ENCODE measurements at regions not wholly inside any gene's neighbourhood (a gene's known extent, or its start where the extent isn't known, plus 50 kb on each side); places are given as distances from the start of the nearest gene placed in this dataset.

- no peak for ATAC-seq
- DNase-seq (ENCODE audit: low spot score) = no peak
- Mint-ChIP-seq H3K9me3 (peaks cover 9% of the 10 kb centered on the region; the same call in 1 of the 2 replicates), H3K4me3 (no peak overlapping the region), H3K27ac (no peak overlapping the region), H3K27me3 (ENCODE audit: low read depth) (no peaks in the 10 kb centered on the region; the same call in 1 of the 2 replicates), H3K36me3 (peaks cover 2% of the 10 kb centered on the region; the same call in 1 of the 2 replicates), H3K4me1 (peaks cover 31% of the 10 kb centered on the region)
- TF ChIP-seq AR (CRISPR knock-in tag; IDR thresholded peaks at IDR 0.05) (no peak), HMGXB4 (CRISPR knock-in tag; IDR thresholded peaks at IDR 0.05) (no peak), TCF7 (CRISPR knock-in tag; IDR thresholded peaks at IDR 0.05; ENCODE audit: low read depth) (no peak), STAT6 (CRISPR knock-in tag; conservative IDR thresholded peaks at IDR 0.05; ENCODE audit: low read depth) (no peak), IRF2 (CRISPR knock-in tag; IDR thresholded peaks at IDR 0.05; ENCODE audit: borderline replicate concordance, low read depth) (no peak), SMAD4 (CRISPR knock-in tag; IDR thresholded peaks at IDR 0.05) (no peak), NFYB (CRISPR knock-in tag; conservative IDR thresholded peaks at IDR 0.05; ENCODE audit: low read depth) (no peak), GABPB1 (CRISPR knock-in tag; IDR thresholded peaks at IDR 0.05) (no peak), ZBTB43 (CRISPR knock-in tag; IDR thresholded peaks at IDR 0.05) (no peak), PRRX2 (CRISPR knock-in tag; IDR thresholded peaks at IDR 0.05) (no peak), CBFB (CRISPR knock-in tag; IDR thresholded peaks at IDR 0.05; ENCODE audit: low read depth) (no peak), MAX (CRISPR knock-in tag; IDR thresholded peaks at IDR 0.05) (no peak), FOXP1 (CRISPR knock-in tag; IDR thresholded peaks at IDR 0.05; ENCODE audit: borderline replicate concordance) (no peak), KAT7 (CRISPR knock-in tag; IDR thresholded peaks at IDR 0.05; ENCODE audit: borderline replicate concordance) (no peak), AFF4 (CRISPR knock-in tag; IDR thresholded peaks at IDR 0.05; ENCODE audit: borderline replicate concordance) (no peak), CREB1 (CRISPR knock-in tag; IDR thresholded peaks at IDR 0.05) (no peak)
- POLR2A ChIA-PET = no interaction called here
- CTCF ChIA-PET = interaction anchor here (1.3 kb wide), 1 partner anchor 302 kb away, joined by 3 read pairs; no protein-coding TSS in a partner anchor
These were observed 205.1 kb upstream of the UGT8 start for GRCh38 chr4:114393295-114394038.

All from WTC11 (cell line).